ENCODE measurements at regions not wholly inside any gene's neighbourhood (a gene's known extent, or its start where the extent isn't known, plus 50 kb on each side); places are given as distances from the start of the nearest gene placed in this dataset.

GRCh38 chr12:19886639-19887064, 447.4 kb downstream of the AEBP2 start:
- no peak for TF ChIP-seq CTCF (IDR thresholded peaks at IDR 0.05)
- TF ChIP-seq POLR2A (IDR thresholded peaks at IDR 0.05): no peak

All from heart left ventricle (tissue), 13 donors.